ENCODE measurements at regions not wholly inside any gene's neighbourhood (a gene's known extent, or its start where the extent isn't known, plus 50 kb on each side); places are given as distances from the start of the nearest gene placed in this dataset.

DNA sequence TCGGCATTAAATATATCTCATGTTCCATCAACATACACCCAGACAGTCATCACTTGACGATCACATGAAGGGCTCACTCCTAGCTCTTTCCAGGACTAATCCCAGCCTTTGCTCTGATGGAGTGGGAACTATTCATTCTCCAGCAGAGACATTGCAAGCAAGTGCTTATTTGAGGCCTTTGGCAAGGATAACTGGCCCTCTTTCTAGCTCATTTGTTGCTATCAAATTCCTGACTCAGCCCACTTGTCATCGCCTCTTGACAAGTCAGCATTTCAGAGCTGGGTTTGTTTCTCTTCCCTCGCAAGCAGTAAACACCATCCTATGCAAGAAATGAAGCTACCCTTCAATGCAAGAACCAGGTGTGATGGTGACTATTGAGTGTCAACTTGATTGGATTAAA is 1165.7 kb upstream of the AUTS2 start:
- TF ChIP-seq CTCF (conservative IDR thresholded peaks at IDR 0.05): no peak
- TF ChIP-seq ZFX (IDR thresholded peaks at IDR 0.05): no peak

All from C4-2B (cell line).